Thyroid gland (tissue), 4 donors: ENCODE measurements at regions not wholly inside any gene's neighbourhood (a gene's known extent, or its start where the extent isn't known, plus 50 kb on each side); places are given as distances from the start of the nearest gene placed in this dataset.
"Not testable (repeated sequence)": the region's sequence is repeated elsewhere in the genome, so short reads cannot be mapped to it uniquely, and the experiment has no call there.

Experiments used
- DNase-seq, 2 donors: peaks; one replicate each; pipeline ENCODE4 v3.0.0-alpha.2; 2019
- H3K27ac ChIP-seq, 3 donors: fragments of 200-600 bp; sonication (generic); 1 replicate in 2 of 3; 2 replicates in 1 of 3; pipeline ENCODE4 v1.5.1; 2016 to 2019; ENCODE audit warnings: mild to moderate bottlenecking in 1 of 3, moderate library complexity in 1 of 3
- H3K27me3 ChIP-seq: fragments of 200-600 bp; sonication (generic); one replicate; pipeline ENCODE4 v1.5.1; 2019
- H3K36me3 ChIP-seq, 2 donors: fragments of 200-600 bp; sonication (generic); one replicate each; pipeline ENCODE4 v1.5.1; 2016 to 2019
- H3K4me1 ChIP-seq, 2 donors: fragments of 200-600 bp; sonication (generic); one replicate each; pipeline ENCODE4 v1.5.1; 2017 to 2019
- H3K4me3 ChIP-seq, 3 donors: fragments of 200-600 bp; sonication (generic); replicated peaks in 1 of 3; 1 replicate in 2 of 3; 2 replicates in 1 of 3; pipeline ENCODE4 v1.5.1; 2016; ENCODE audit warnings: mild to moderate bottlenecking in 1 of 3
- H3K9me3 ChIP-seq: fragments of 200-600 bp; sonication (generic); one replicate; pipeline ENCODE4 v1.5.1; 2017
- WGBS, 2 donors: methylation state at CpG; one replicate each; pipeline ENCODE4 v1.1.5; 2017; 5-methylcytosine and 5-hydroxymethylcytosine counted together
- intact Hi-C: fragments of 100-400 bp; cut with DNase I; formaldehyde crosslinking; loops from one replicate; pipeline ENCODE4 v1.15.1; 2023

GRCh38 chr9:63450836-63451235 lies 1834.2 kb downstream of the FOXD4L5 start:
- H3K4me1 ChIP-seq, H3K27me3 ChIP-seq, DNase-seq, H3K36me3 ChIP-seq, intact Hi-C loops, H3K27ac ChIP-seq, H3K9me3 ChIP-seq, H3K4me3 ChIP-seq: not testable (repeated sequence)
- WGBS, 2 donors, result 0 to 6% methylated on average over 6 to 10 of the region's 46 CpGs

GRCh38 chr9:63425123-63425522 lies 1859.9 kb downstream of the FOXD4L5 start:
- H3K9me3 ChIP-seq, DNase-seq, H3K27me3 ChIP-seq, H3K4me1 ChIP-seq, intact Hi-C loops, H3K36me3 ChIP-seq, H3K4me3 ChIP-seq, H3K27ac ChIP-seq: not testable (repeated sequence)
- 83% methylated on average over 2 of the region's 3 CpGs; no CpG with 5 or more reads in 1 of the 2 donors for WGBS, 2 donors

- intact Hi-C loops, H3K27ac ChIP-seq, H3K9me3 ChIP-seq, H3K27me3 ChIP-seq, DNase-seq, H3K36me3 ChIP-seq, H3K4me3 ChIP-seq, H3K4me1 ChIP-seq: not testable (repeated sequence)
- WGBS, 2 donors, result no CpG with 5 or more reads among the region's 3 CpGs
Measured at GRCh38 chr9:63390897-63391296, 1894.1 kb downstream of the FOXD4L5 start.

GRCh38 chr9:63385479-63385878 lies 1899.5 kb downstream of the FOXD4L5 start:
- H3K27me3 ChIP-seq, H3K27ac ChIP-seq, DNase-seq, intact Hi-C loops, H3K4me1 ChIP-seq, H3K9me3 ChIP-seq, H3K36me3 ChIP-seq, H3K4me3 ChIP-seq: not testable (repeated sequence)
- 60% methylated on average over 1 of the region's 28 CpGs; no CpG with 5 or more reads in 1 of the 2 donors for WGBS, 2 donors

GRCh38 chr9:63379864-63380263 lies 1905.1 kb downstream of the FOXD4L5 start:
- H3K36me3 ChIP-seq, H3K27me3 ChIP-seq, H3K4me3 ChIP-seq, intact Hi-C loops, DNase-seq, H3K9me3 ChIP-seq, H3K27ac ChIP-seq, H3K4me1 ChIP-seq: not testable (repeated sequence)
- 91 to 93% methylated on average over 12 of the region's 12 CpGs for WGBS, 2 donors

GRCh38 chr9:63354219-63354618 lies 1930.8 kb downstream of the FOXD4L5 start:
- DNase-seq, H3K27me3 ChIP-seq, H3K4me3 ChIP-seq, H3K9me3 ChIP-seq, H3K36me3 ChIP-seq, intact Hi-C loops, H3K27ac ChIP-seq, H3K4me1 ChIP-seq: not testable (repeated sequence)
- WGBS, 2 donors, result 79 to 86% methylated on average over 2 to 4 of the region's 4 CpGs

- H3K36me3 ChIP-seq, intact Hi-C loops, H3K4me1 ChIP-seq, H3K27ac ChIP-seq, H3K27me3 ChIP-seq, H3K9me3 ChIP-seq, H3K4me3 ChIP-seq, DNase-seq: not testable (repeated sequence)
- WGBS, 2 donors, result 71 to 73% methylated on average over 2 of the region's 3 CpGs
Measured at GRCh38 chr9:63347347-63347746, 1937.7 kb downstream of the FOXD4L5 start.

- DNase-seq, result peak; percentile 25 to 44
Measured at GRCh38 chr9:63346310-63347048, 1938.5 kb downstream of the FOXD4L5 start.

GRCh38 chr9:63344408-63344807 lies 1940.6 kb downstream of the FOXD4L5 start:
- H3K27me3 ChIP-seq, DNase-seq, intact Hi-C loops, H3K27ac ChIP-seq, H3K4me1 ChIP-seq, H3K9me3 ChIP-seq, H3K36me3 ChIP-seq, H3K4me3 ChIP-seq: not testable (repeated sequence)
- WGBS, 2 donors, result 80% methylated on average over 2 of the region's 5 CpGs; no CpG with 5 or more reads in 1 of the 2 donors

More at GRCh38 chr9:63346310-63347048, 1938.5 kb downstream of the FOXD4L5 start:
- H3K27me3 ChIP-seq, H3K36me3 ChIP-seq, intact Hi-C loops, H3K9me3 ChIP-seq, H3K4me1 ChIP-seq, H3K27ac ChIP-seq, H3K4me3 ChIP-seq: not testable (repeated sequence)
- WGBS, 2 donors, result 46 to 63% methylated on average over 8 of the region's 14 CpGs

GRCh38 chr9:63342528-63342927 lies 1942.5 kb downstream of the FOXD4L5 start:
- WGBS, 2 donors, result 87 to 89% methylated on average over 2 of the region's 4 CpGs
- H3K4me1 ChIP-seq, DNase-seq, H3K27me3 ChIP-seq, H3K4me3 ChIP-seq, H3K27ac ChIP-seq, H3K9me3 ChIP-seq, intact Hi-C loops, H3K36me3 ChIP-seq: not testable (repeated sequence)

GRCh38 chr9:63337899-63338604 lies 1947.0 kb downstream of the FOXD4L5 start:
- WGBS, 2 donors, result 31 to 39% methylated on average over 3 to 6 of the region's 6 CpGs
- H3K27ac ChIP-seq, result peak overlapping the region; percentile 6 to 64 (median 51)
- H3K4me1 ChIP-seq, H3K4me3 ChIP-seq, H3K36me3 ChIP-seq, DNase-seq, H3K27me3 ChIP-seq, H3K9me3 ChIP-seq, intact Hi-C loops: not testable (repeated sequence)

- H3K4me1 ChIP-seq, DNase-seq, intact Hi-C loops, H3K27ac ChIP-seq, H3K9me3 ChIP-seq, H3K4me3 ChIP-seq, H3K27me3 ChIP-seq, H3K36me3 ChIP-seq: not testable (repeated sequence)
- 60% methylated on average over 1 of the region's 3 CpGs; no CpG with 5 or more reads in 1 of the 2 donors for WGBS, 2 donors
Measured at GRCh38 chr9:63335286-63335685, 1949.7 kb downstream of the FOXD4L5 start.

- H3K27ac ChIP-seq, H3K4me1 ChIP-seq, H3K27me3 ChIP-seq, H3K36me3 ChIP-seq, H3K4me3 ChIP-seq, intact Hi-C loops, H3K9me3 ChIP-seq: not testable (repeated sequence)
- DNase-seq, result peak in 1 of 2 donors; percentile 8
- no CpG with 5 or more reads among the region's 4 CpGs for WGBS, 2 donors
Measured at GRCh38 chr9:63334187-63334586, 1950.8 kb downstream of the FOXD4L5 start.
